CD4-positive, alpha-beta memory T cell (primary cell): ENCODE measurements at regions not wholly inside any gene's neighbourhood (a gene's known extent, or its start where the extent isn't known, plus 50 kb on each side); places are given as distances from the start of the nearest gene placed in this dataset.
"Not testable (repeated sequence)": the region's sequence is repeated elsewhere in the genome, so short reads cannot be mapped to it uniquely, and the experiment has no call there.

ENCODE experiments used
- CTCF ChIA-PET: fragments of 350-600 bp; sonication (Branson Sonifier 250); formaldehyde crosslinking; loops from one replicate; lab custom pipeline; 2021; ENCODE audit warnings: inconsistent platforms; ENCODE audit not compliant: partially characterized antibody; lab: Charles Lee
- POLR2A ChIA-PET: fragments of 350-600 bp; sonication (Branson Sonifier 250); formaldehyde crosslinking; loops from one replicate; lab custom pipeline; 2021; ENCODE audit not compliant: partially characterized antibody; lab: Charles Lee
- DNase-seq, 5 donors: peaks; one replicate each; pipeline versions ENCODE4 v3.0.0 to v3.0.0-alpha.2; 2020 to 2022; ENCODE audit warnings: mixed read lengths in 1 of 5
- H3K27ac ChIP-seq: one replicate; pipeline ENCODE4 v1.7.0; 2013; ENCODE audit warnings: low read depth, low read length
- H3K27me3 ChIP-seq: 2 replicates; pipeline ENCODE4 v1.7.0; 2013; ENCODE audit warnings: mild to moderate bottlenecking, low read length, moderate library complexity; ENCODE audit not compliant: insufficient read depth
- H3K36me3 ChIP-seq: 2 replicates; pipeline ENCODE4 v1.7.0; 2013; ENCODE audit warnings: mild to moderate bottlenecking, low read length, moderate library complexity; ENCODE audit not compliant: insufficient read depth
- H3K4me1 ChIP-seq: 2 replicates; pipeline ENCODE4 v1.7.0; 2013; ENCODE audit warnings: mild to moderate bottlenecking, low read length, moderate library complexity; ENCODE audit not compliant: insufficient read depth
- H3K4me3 ChIP-seq, 2 donors: one replicate each; pipeline ENCODE4 v1.7.0; 2013; ENCODE audit warnings: low read length in 2 of 2, mild to moderate bottlenecking in 1 of 2
- H3K9me3 ChIP-seq, 2 donors: one replicate each; pipeline ENCODE4 v1.7.0; 2013; ENCODE audit warnings: low read length in 2 of 2, control low read depth in 1 of 2; ENCODE audit not compliant: control insufficient read depth in 1 of 2
- H3K27ac Mint-ChIP-seq, 7 donors: one replicate each; pipeline ENCODE4 v1.8.0; 2020 to 2021; ENCODE audit warnings: mixed read lengths in 7 of 7, mild to moderate bottlenecking in 6 of 7, inconsistent platforms in 3 of 7, moderate library complexity in 3 of 7
- H3K27me3 Mint-ChIP-seq, 2 donors: one replicate each; pipeline ENCODE4 v1.8.0; 2020 to 2021; ENCODE audit warnings: mixed read lengths in 2 of 2
- H3K36me3 Mint-ChIP-seq, 2 donors: one replicate each; pipeline ENCODE4 v1.8.0; 2020 to 2021; ENCODE audit warnings: mixed read lengths in 2 of 2, inconsistent platforms in 1 of 2, mild to moderate bottlenecking in 1 of 2
- H3K4me1 Mint-ChIP-seq, 4 donors: one replicate each; pipeline ENCODE4 v1.8.0; 2020 to 2021; ENCODE audit warnings: mixed read lengths in 4 of 4, mild to moderate bottlenecking in 1 of 4
- H3K4me3 Mint-ChIP-seq, 8 donors: one replicate each; pipeline ENCODE4 v1.8.0; 2020 to 2021; ENCODE audit warnings: mixed read lengths in 8 of 8, mild to moderate bottlenecking in 7 of 8, moderate library complexity in 6 of 8, inconsistent platforms in 3 of 8
- H3K9me3 Mint-ChIP-seq, 8 donors: one replicate each; pipeline ENCODE4 v1.8.0; 2020 to 2021; ENCODE audit warnings: mixed read lengths in 8 of 8, mild to moderate bottlenecking in 5 of 8, inconsistent platforms in 3 of 8, moderate library complexity in 1 of 8
- intact Hi-C: fragments of 100-400 bp; cut with micrococcal nuclease; formaldehyde crosslinking; loops from one replicate; pipeline ENCODE4 v1.15.1; 2023

GRCh38 chr14:43258396-43258795, 1248.7 kb downstream of the FSCB start:
- Mint-ChIP-seq H3K9me3 (peaks cover 0 to 18% (median 9%) of the 10 kb centered on the region in 8 donors), H3K4me1 (no peaks in the 10 kb centered on the region), H3K36me3 (no peaks in the 10 kb centered on the region), H3K27ac (no peak overlapping the region), H3K27me3 (no peaks in the 10 kb centered on the region), H3K4me3 (no peak overlapping the region)
- DNase-seq = no peak
- H3K4me1 ChIP-seq = no peaks in the 10 kb centered on the region
- ChIA-PET POLR2A (no interaction called here), CTCF (no interaction called here)
- H3K4me3 ChIP-seq = no peak overlapping the region
- H3K27ac ChIP-seq = no peak overlapping the region
- intact Hi-C loops = no loop called here
- H3K9me3 ChIP-seq = no peaks in the 10 kb centered on the region
- no peaks in the 10 kb centered on the region for H3K36me3 ChIP-seq
- no peaks in the 10 kb centered on the region for H3K27me3 ChIP-seq

GRCh38 chr14:43256996-43257395, 1250.1 kb downstream of the FSCB start:
- H3K36me3 Mint-ChIP-seq, H3K4me1 Mint-ChIP-seq, DNase-seq: not testable (repeated sequence)

GRCh38 chr14:43252866-43253265, 1254.2 kb downstream of the FSCB start:
- H3K36me3 ChIP-seq = no peaks in the 10 kb centered on the region
- no peaks in the 10 kb centered on the region for H3K9me3 ChIP-seq
- intact Hi-C loops = no loop called here
- DNase-seq = no peak
- H3K27me3 ChIP-seq = no peaks in the 10 kb centered on the region
- H3K4me3 ChIP-seq = no peak overlapping the region
- no peaks in the 10 kb centered on the region for H3K4me1 Mint-ChIP-seq
- CTCF ChIA-PET = no interaction called here
- H3K4me3 Mint-ChIP-seq = no peak overlapping the region
- H3K4me1 ChIP-seq = no peaks in the 10 kb centered on the region
- no peaks in the 10 kb centered on the region for H3K36me3 Mint-ChIP-seq
- H3K27ac ChIP-seq = no peak overlapping the region
- no peaks in the 10 kb centered on the region for H3K27me3 Mint-ChIP-seq
- H3K9me3 Mint-ChIP-seq = peaks cover 0 to 14% (median 4%) of the 10 kb centered on the region in 8 donors
- H3K27ac Mint-ChIP-seq = no peak overlapping the region
- POLR2A ChIA-PET = no interaction called here

More at GRCh38 chr14:43256996-43257395, 1250.1 kb downstream of the FSCB start:
- H3K4me3 ChIP-seq, H3K27me3 Mint-ChIP-seq, H3K27ac ChIP-seq, H3K36me3 ChIP-seq, intact Hi-C loops, H3K9me3 ChIP-seq, POLR2A ChIA-PET, H3K4me3 Mint-ChIP-seq, H3K27me3 ChIP-seq, H3K4me1 ChIP-seq, CTCF ChIA-PET, H3K27ac Mint-ChIP-seq: not testable (repeated sequence)
- peaks cover 0 to 15% (median 10%) of the 10 kb centered on the region in 8 donors for H3K9me3 Mint-ChIP-seq

GRCh38 chr14:43249591-43249990, 1257.5 kb downstream of the FSCB start:
- Histone ChIP-seq H3K36me3 (no peaks in the 10 kb centered on the region), H3K4me1 (no peaks in the 10 kb centered on the region), H3K4me3 (no peak overlapping the region), H3K27ac (no peak overlapping the region), H3K9me3 (no peaks in the 10 kb centered on the region), H3K27me3 (no peaks in the 10 kb centered on the region)
- H3K4me3 Mint-ChIP-seq = no peak overlapping the region
- no peaks in the 10 kb centered on the region for H3K27me3 Mint-ChIP-seq
- no peaks in the 10 kb centered on the region for H3K36me3 Mint-ChIP-seq
- CTCF ChIA-PET = no interaction called here
- H3K9me3 Mint-ChIP-seq = peaks cover 0 to 10% (median 5%) of the 10 kb centered on the region in 8 donors
- no peak for DNase-seq
- intact Hi-C loops = no loop called here
- POLR2A ChIA-PET = no interaction called here
- H3K27ac Mint-ChIP-seq = no peak overlapping the region
- no peaks in the 10 kb centered on the region for H3K4me1 Mint-ChIP-seq

DNA sequence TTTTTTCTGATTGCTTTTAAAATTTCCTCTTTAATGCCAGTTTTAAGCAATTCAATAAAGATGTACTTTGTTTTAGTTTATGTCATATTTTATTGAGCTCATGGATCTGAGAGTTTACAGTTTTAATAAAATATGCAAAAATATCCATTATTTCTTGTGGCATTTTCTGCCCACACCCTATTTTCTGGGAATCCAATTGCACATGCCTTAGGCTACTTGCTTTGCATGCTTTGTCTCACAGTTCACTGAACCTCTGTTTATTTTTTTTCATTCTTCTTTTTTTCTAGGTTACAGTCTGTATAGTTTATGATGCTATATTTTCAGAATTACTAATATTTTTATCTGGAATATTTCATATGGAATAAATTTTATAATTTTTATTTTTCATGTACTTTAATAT, 1258.0 kb downstream of the FSCB start:
- Mint-ChIP-seq H3K9me3 (peaks cover 0 to 10% (median 5%) of the 10 kb centered on the region in 8 donors), H3K27ac (no peak overlapping the region), H3K4me1 (no peaks in the 10 kb centered on the region), H3K36me3 (no peaks in the 10 kb centered on the region), H3K4me3 (no peak overlapping the region), H3K27me3 (no peaks in the 10 kb centered on the region)
- ChIA-PET CTCF (no interaction called here), POLR2A (no interaction called here)
- no peak overlapping the region for H3K27ac ChIP-seq
- H3K36me3 ChIP-seq = no peaks in the 10 kb centered on the region
- no peaks in the 10 kb centered on the region for H3K27me3 ChIP-seq
- H3K4me1 ChIP-seq = no peaks in the 10 kb centered on the region
- intact Hi-C loops = no loop called here
- DNase-seq = no peak
- no peak overlapping the region for H3K4me3 ChIP-seq
- no peaks in the 10 kb centered on the region for H3K9me3 ChIP-seq

- intact Hi-C loops = no loop called here
- no peaks in the 10 kb centered on the region for H3K27me3 ChIP-seq
- no peaks in the 10 kb centered on the region for H3K36me3 Mint-ChIP-seq
- H3K9me3 Mint-ChIP-seq = peaks cover 0 to 9% (median 5%) of the 10 kb centered on the region in 8 donors
- no peaks in the 10 kb centered on the region for H3K4me1 Mint-ChIP-seq
- no peaks in the 10 kb centered on the region for H3K36me3 ChIP-seq
- H3K27ac Mint-ChIP-seq = no peak overlapping the region
- no peaks in the 10 kb centered on the region for H3K27me3 Mint-ChIP-seq
- H3K27ac ChIP-seq = no peak overlapping the region
- CTCF ChIA-PET = no interaction called here
- H3K4me3 ChIP-seq = no peak overlapping the region
- H3K4me3 Mint-ChIP-seq = no peak overlapping the region
- POLR2A ChIA-PET = no interaction called here
- H3K9me3 ChIP-seq = no peaks in the 10 kb centered on the region
- DNase-seq = no peak
- H3K4me1 ChIP-seq = no peaks in the 10 kb centered on the region
Observed at GRCh38 chr14:43247877-43248276, 1259.2 kb downstream of the FSCB start.

DNA sequence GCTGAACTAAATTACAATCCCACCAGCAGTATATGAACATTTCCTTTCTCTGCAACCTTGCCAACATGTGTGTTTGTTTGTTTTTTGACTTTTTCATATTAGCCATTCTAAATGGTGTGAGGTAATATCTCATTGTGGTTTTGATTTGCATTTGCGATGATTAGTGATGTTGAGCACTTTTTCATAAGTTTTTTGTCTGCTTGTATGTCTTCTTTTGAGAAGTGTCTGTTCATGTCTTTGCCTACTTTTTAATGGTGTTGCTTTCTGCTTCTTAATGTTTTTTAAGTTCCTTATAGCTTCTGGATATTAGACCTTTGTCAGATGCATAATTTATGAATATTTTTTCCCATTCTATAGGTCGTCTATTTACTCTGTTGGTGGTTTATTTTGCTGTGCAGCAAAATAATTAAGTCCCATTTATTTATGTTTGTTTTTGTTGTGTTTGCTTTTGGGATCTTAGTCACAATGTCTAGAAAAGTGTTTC, 1262.9 kb downstream of the FSCB start:
- intact Hi-C loops = no loop called here
- no peak overlapping the region for H3K4me3 Mint-ChIP-seq
- Histone ChIP-seq H3K27ac (no peak overlapping the region), H3K9me3 (no peaks in the 10 kb centered on the region), H3K27me3 (no peaks in the 10 kb centered on the region), H3K4me3 (no peak overlapping the region), H3K4me1 (no peaks in the 10 kb centered on the region), H3K36me3 (no peaks in the 10 kb centered on the region)
- H3K27me3 Mint-ChIP-seq = no peaks in the 10 kb centered on the region
- DNase-seq = no peak
- CTCF ChIA-PET = no interaction called here
- no peak overlapping the region for H3K27ac Mint-ChIP-seq
- H3K9me3 Mint-ChIP-seq = peaks cover 0 to 11% (median 4%) of the 10 kb centered on the region in 8 donors
- H3K4me1 Mint-ChIP-seq = no peaks in the 10 kb centered on the region
- no peaks in the 10 kb centered on the region for H3K36me3 Mint-ChIP-seq
- POLR2A ChIA-PET = no interaction called here

DNA sequence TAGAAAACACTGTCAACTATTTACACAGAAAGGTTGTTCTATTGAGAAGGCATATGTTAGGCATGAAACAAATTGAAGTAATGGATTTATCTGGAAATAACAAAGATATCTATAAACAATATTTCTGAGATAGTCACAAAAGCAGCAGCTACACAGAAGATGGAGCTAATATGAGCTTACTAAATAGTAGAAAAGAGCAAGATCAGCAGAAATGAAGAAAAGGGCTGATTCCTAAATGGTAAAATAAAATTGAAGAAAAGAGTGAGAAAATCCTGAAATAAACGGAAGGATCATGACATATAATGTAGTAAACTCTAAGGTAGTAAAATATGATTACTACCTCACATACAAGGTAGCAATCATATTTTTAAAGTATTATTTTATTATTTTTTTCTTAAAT, 1263.9 kb downstream of the FSCB start:
- H3K36me3 Mint-ChIP-seq = no peaks in the 10 kb centered on the region
- ChIA-PET POLR2A (no interaction called here), CTCF (no interaction called here)
- no peak overlapping the region for H3K27ac ChIP-seq
- no peaks in the 10 kb centered on the region for H3K36me3 ChIP-seq
- no peaks in the 10 kb centered on the region for H3K4me1 ChIP-seq
- H3K4me1 Mint-ChIP-seq = no peaks in the 10 kb centered on the region
- no peaks in the 10 kb centered on the region for H3K27me3 ChIP-seq
- H3K9me3 Mint-ChIP-seq = peaks cover 0 to 9% (median 4%) of the 10 kb centered on the region in 8 donors
- H3K9me3 ChIP-seq = no peaks in the 10 kb centered on the region
- no peak overlapping the region for H3K27ac Mint-ChIP-seq
- DNase-seq = no peak
- H3K4me3 ChIP-seq = no peak overlapping the region
- H3K4me3 Mint-ChIP-seq = no peak overlapping the region
- H3K27me3 Mint-ChIP-seq = no peaks in the 10 kb centered on the region
- intact Hi-C loops = no loop called here
